WTC11 (cell line): ENCODE measurements at regions not wholly inside any gene's neighbourhood (a gene's known extent, or its start where the extent isn't known, plus 50 kb on each side); places are given as distances from the start of the nearest gene placed in this dataset.

Source experiments
- HMGA2 ChIP-seq: fragments of 250-450 bp; sonication (Bioruptor Pico); IDR thresholded peaks from 2 replicates; pipeline ENCODE4 v1.4.0; 2021; ENCODE audit warnings: mild to moderate bottlenecking, moderate library complexity
- NFYB ChIP-seq: sonication (generic); formaldehyde crosslinking; conservative IDR thresholded peaks from 2 replicates; pipeline ENCODE4 v1.8.0; 2022; ENCODE audit warnings: low read depth, missing genetic modification reagents
- SMAD3 ChIP-seq: sonication (generic); formaldehyde crosslinking; IDR thresholded peaks from 2 replicates; pipeline ENCODE4 v1.8.0; 2022; ENCODE audit warnings: missing genetic modification reagents, mild to moderate bottlenecking, borderline replicate concordance
- SP1 ChIP-seq: sonication (generic); formaldehyde crosslinking; conservative IDR thresholded peaks from 2 replicates; pipeline ENCODE4 v1.8.1; 2022; ENCODE audit warnings: missing genetic modification reagents
- ZBTB21 ChIP-seq: sonication (generic); formaldehyde crosslinking; IDR thresholded peaks from 2 replicates; pipeline ENCODE4 v1.8.1; 2023; ENCODE audit warnings: mild to moderate bottlenecking, missing genetic modification reagents, borderline replicate concordance
- TF ChIP-seq, protein P1 (sequence below): fragments of 200-600 bp; IDR thresholded peaks from 2 replicates; pipeline ENCODE4 v1.8.0; 2022; ENCODE audit warnings: antibody characterized with exemption
- TF ChIP-seq, protein P2 (sequence below): sonication (generic); formaldehyde crosslinking; IDR thresholded peaks from 2 replicates; pipeline ENCODE4 v1.8.0; 2022; ENCODE audit warnings: mild to moderate bottlenecking, missing genetic modification reagents
- TF ChIP-seq, protein P3 (sequence below): sonication (generic); formaldehyde crosslinking; IDR thresholded peaks from 2 replicates; pipeline ENCODE4 v1.8.1; 2023; ENCODE audit warnings: mild to moderate bottlenecking, missing genetic modification reagents
- TF ChIP-seq, protein P4 (sequence below): sonication (generic); formaldehyde crosslinking; IDR thresholded peaks from 2 replicates; pipeline ENCODE4 v1.8.1; 2022; ENCODE audit warnings: low read depth, missing genetic modification reagents, borderline replicate concordance
- TF ChIP-seq, protein P5 (sequence below): sonication (generic); formaldehyde crosslinking; IDR thresholded peaks from 2 replicates; pipeline ENCODE4 v1.8.0; 2022; ENCODE audit warnings: missing genetic modification reagents
- TF ChIP-seq, protein P6 (sequence below): sonication (generic); formaldehyde crosslinking; IDR thresholded peaks from 2 replicates; pipeline ENCODE4 v1.8.1; 2023; ENCODE audit warnings: mild to moderate bottlenecking, missing genetic modification reagents, moderate library complexity

DNA sequence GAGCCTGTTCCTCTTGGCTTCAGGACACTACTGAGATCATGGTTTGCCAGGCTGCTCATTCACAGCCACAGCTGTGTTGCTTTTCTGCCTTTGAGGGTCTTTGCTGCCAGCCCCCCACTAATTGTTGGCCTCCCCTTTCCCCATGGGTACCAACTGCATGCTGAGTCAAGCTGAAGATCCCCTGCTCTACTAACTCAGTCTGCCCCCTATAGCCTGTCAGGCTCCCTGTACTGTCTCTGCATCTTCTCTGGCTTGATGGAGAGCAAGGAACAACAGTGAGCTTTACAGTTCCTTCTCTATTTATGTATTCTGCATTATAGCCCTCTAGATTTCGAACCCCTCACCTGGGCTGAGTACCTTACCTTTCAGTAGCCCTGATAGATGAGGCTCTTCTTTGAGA, 257.6 kb upstream of the CADM1 start:
- TF ChIP-seq, protein P1, sequence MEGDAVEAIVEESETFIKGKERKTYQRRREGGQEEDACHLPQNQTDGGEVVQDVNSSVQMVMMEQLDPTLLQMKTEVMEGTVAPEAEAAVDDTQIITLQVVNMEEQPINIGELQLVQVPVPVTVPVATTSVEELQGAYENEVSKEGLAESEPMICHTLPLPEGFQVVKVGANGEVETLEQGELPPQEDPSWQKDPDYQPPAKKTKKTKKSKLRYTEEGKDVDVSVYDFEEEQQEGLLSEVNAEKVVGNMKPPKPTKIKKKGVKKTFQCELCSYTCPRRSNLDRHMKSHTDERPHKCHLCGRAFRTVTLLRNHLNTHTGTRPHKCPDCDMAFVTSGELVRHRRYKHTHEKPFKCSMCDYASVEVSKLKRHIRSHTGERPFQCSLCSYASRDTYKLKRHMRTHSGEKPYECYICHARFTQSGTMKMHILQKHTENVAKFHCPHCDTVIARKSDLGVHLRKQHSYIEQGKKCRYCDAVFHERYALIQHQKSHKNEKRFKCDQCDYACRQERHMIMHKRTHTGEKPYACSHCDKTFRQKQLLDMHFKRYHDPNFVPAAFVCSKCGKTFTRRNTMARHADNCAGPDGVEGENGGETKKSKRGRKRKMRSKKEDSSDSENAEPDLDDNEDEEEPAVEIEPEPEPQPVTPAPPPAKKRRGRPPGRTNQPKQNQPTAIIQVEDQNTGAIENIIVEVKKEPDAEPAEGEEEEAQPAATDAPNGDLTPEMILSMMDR: no peak
- TF ChIP-seq NFYB (CRISPR knock-in tag): no peak
- TF ChIP-seq ZBTB21 (CRISPR knock-in tag): no peak
- TF ChIP-seq, protein P2, sequence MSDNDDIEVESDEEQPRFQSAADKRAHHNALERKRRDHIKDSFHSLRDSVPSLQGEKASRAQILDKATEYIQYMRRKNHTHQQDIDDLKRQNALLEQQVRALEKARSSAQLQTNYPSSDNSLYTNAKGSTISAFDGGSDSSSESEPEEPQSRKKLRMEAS (CRISPR knock-in tag): no peak
- TF ChIP-seq, protein P3, sequence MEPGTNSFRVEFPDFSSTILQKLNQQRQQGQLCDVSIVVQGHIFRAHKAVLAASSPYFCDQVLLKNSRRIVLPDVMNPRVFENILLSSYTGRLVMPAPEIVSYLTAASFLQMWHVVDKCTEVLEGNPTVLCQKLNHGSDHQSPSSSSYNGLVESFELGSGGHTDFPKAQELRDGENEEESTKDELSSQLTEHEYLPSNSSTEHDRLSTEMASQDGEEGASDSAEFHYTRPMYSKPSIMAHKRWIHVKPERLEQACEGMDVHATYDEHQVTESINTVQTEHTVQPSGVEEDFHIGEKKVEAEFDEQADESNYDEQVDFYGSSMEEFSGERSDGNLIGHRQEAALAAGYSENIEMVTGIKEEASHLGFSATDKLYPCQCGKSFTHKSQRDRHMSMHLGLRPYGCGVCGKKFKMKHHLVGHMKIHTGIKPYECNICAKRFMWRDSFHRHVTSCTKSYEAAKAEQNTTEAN (CRISPR knock-in tag): no peak
- no peak for TF ChIP-seq SP1 (CRISPR knock-in tag)
- no peak for TF ChIP-seq SMAD3
- TF ChIP-seq, protein P4, sequence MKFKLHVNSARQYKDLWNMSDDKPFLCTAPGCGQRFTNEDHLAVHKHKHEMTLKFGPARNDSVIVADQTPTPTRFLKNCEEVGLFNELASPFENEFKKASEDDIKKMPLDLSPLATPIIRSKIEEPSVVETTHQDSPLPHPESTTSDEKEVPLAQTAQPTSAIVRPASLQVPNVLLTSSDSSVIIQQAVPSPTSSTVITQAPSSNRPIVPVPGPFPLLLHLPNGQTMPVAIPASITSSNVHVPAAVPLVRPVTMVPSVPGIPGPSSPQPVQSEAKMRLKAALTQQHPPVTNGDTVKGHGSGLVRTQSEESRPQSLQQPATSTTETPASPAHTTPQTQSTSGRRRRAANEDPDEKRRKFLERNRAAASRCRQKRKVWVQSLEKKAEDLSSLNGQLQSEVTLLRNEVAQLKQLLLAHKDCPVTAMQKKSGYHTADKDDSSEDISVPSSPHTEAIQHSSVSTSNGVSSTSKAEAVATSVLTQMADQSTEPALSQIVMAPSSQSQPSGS: no peak
- TF ChIP-seq, protein P5, sequence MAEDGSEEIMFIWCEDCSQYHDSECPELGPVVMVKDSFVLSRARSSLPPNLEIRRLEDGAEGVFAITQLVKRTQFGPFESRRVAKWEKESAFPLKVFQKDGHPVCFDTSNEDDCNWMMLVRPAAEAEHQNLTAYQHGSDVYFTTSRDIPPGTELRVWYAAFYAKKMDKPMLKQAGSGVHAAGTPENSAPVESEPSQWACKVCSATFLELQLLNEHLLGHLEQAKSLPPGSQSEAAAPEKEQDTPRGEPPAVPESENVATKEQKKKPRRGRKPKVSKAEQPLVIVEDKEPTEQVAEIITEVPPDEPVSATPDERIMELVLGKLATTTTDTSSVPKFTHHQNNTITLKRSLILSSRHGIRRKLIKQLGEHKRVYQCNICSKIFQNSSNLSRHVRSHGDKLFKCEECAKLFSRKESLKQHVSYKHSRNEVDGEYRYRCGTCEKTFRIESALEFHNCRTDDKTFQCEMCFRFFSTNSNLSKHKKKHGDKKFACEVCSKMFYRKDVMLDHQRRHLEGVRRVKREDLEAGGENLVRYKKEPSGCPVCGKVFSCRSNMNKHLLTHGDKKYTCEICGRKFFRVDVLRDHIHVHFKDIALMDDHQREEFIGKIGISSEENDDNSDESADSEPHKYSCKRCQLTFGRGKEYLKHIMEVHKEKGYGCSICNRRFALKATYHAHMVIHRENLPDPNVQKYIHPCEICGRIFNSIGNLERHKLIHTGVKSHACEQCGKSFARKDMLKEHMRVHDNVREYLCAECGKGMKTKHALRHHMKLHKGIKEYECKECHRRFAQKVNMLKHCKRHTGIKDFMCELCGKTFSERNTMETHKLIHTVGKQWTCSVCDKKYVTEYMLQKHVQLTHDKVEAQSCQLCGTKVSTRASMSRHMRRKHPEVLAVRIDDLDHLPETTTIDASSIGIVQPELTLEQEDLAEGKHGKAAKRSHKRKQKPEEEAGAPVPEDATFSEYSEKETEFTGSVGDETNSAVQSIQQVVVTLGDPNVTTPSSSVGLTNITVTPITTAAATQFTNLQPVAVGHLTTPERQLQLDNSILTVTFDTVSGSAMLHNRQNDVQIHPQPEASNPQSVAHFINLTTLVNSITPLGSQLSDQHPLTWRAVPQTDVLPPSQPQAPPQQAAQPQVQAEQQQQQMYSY (CRISPR knock-in tag): no peak
- TF ChIP-seq HMGA2 (CRISPR knock-in tag): no peak
- TF ChIP-seq, protein P6, sequence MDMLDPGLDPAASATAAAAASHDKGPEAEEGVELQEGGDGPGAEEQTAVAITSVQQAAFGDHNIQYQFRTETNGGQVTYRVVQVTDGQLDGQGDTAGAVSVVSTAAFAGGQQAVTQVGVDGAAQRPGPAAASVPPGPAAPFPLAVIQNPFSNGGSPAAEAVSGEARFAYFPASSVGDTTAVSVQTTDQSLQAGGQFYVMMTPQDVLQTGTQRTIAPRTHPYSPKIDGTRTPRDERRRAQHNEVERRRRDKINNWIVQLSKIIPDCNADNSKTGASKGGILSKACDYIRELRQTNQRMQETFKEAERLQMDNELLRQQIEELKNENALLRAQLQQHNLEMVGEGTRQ (CRISPR knock-in tag): no peak
